K562 (cell line): ENCODE measurements at regions not wholly inside any gene's neighbourhood (a gene's known extent, or its start where the extent isn't known, plus 50 kb on each side); places are given as distances from the start of the nearest gene placed in this dataset.

Experiments used
- BMI1 ChIP-seq: fragments of 150-350 bp; IDR thresholded peaks from 2 replicates; pipeline ENCODE4 v1.6.1; 2014; ENCODE audit warnings: low read length
- CBFA2T3 ChIP-seq: fragments of 450-650 bp; IDR thresholded peaks from 2 replicates; pipeline ENCODE4 v1.6.1; 2017
- CSDE1 ChIP-seq, 2 experiments: fragments of 450-650 bp; IDR thresholded peaks; 2 replicates each; pipeline ENCODE4 v1.6.1; 2016; ENCODE audit warnings: mild to moderate bottlenecking in 1 of 2
- EZH2 ChIP-seq: IDR thresholded peaks from 2 replicates; pipeline ENCODE4 v1.6.1; 2012; ENCODE audit warnings: low read depth, mild to moderate bottlenecking, inconsistent platforms, low read length, borderline replicate concordance
- FOXA1 ChIP-seq: fragments of 450-650 bp; IDR thresholded peaks from 2 replicates; pipeline ENCODE4 v1.6.1; 2016; ENCODE audit warnings: mild to moderate bottlenecking, borderline replicate concordance
- GTF3C2 ChIP-seq: IDR thresholded peaks from 3 replicates; pipeline ENCODE4 v1.6.1; 2011; ENCODE audit warnings: borderline replicate concordance, mild to moderate bottlenecking, moderate library complexity; ENCODE audit not compliant: insufficient read length; ENCODE audit errors: extremely low read depth
- HBP1 ChIP-seq: fragments of 450-650 bp; formaldehyde crosslinking; IDR thresholded peaks from 2 replicates; pipeline ENCODE4 v1.4.0; 2022; ENCODE audit warnings: missing genetic modification characterization
- NCOA6 ChIP-seq: fragments of 450-650 bp; IDR thresholded peaks from 2 replicates; pipeline ENCODE4 v1.6.1; 2017; ENCODE audit warnings: mild to moderate bottlenecking
- PHB ChIP-seq: fragments of 250-450 bp; sonication (Bioruptor Pico); IDR thresholded peaks from 2 replicates; pipeline ENCODE4 v1.5.0; 2021
- PML ChIP-seq: IDR thresholded peaks from 2 replicates; pipeline ENCODE4 v1.6.1; 2012; ENCODE audit warnings: low read length, inconsistent platforms
- RBM17 ChIP-seq: fragments of 200-400 bp; formaldehyde crosslinking; IDR thresholded peaks from 2 replicates; pipeline ENCODE4 v1.6.1; 2017; ENCODE audit warnings: low read depth, mild to moderate bottlenecking, low read length, borderline replicate concordance
- ZBTB40 ChIP-seq, 2 experiments: fragments of 450-650 bp in 1 of 2; sonication (generic) in 1 of 2; formaldehyde crosslinking in 1 of 2; IDR thresholded peaks; 2 replicates each; pipeline versions ENCODE4 v1.7.1 to v1.9.0; 2016 to 2022; ENCODE audit warnings: inconsistent platforms in 1 of 2, mild to moderate bottlenecking in 1 of 2, missing genetic modification reagents in 1 of 2
- ZFX ChIP-seq: sonication (generic); formaldehyde crosslinking; IDR thresholded peaks from 2 replicates; pipeline ENCODE4 v1.8.0; 2022; ENCODE audit warnings: mild to moderate bottlenecking, missing genetic modification reagents, moderate library complexity
- ZNF740 ChIP-seq, 3 experiments: fragments of 200-800 bp in 1 of 3; sonication (Bioruptor generic) in 1 of 3; sonication (generic) in 1 of 3; formaldehyde crosslinking in 1 of 3; IDR thresholded peaks; 2 replicates each; pipeline versions ENCODE4 v1.6.1 to v1.8.0; 2016 to 2022; ENCODE audit warnings: mild to moderate bottlenecking in 2 of 3, missing compliant biosample characterization in 2 of 3, missing genetic modification characterization in 2 of 3, missing genetic modification reagents in 1 of 3

- TF ChIP-seq GTF3C2 (no peak), HBP1 (CRISPR knock-in tag) (0 out of 2 replicates have a peak, but pooled peaks have one; percentile 14), ZNF740 (CRISPR knock-in tag; IDR thresholded peaks at IDR 0.05) (no peak), ZNF740 (tag; IDR thresholded peaks at IDR 0.05) (no peak), PML (no peak), CBFA2T3 (peak; percentile 62), PHB (CRISPR knock-in tag) (no peak), FOXA1 (no peak), RBM17 (no peak), ZBTB40 (IDR thresholded peaks at IDR 0.05) (no peak), ZBTB40 (CRISPR knock-in tag; IDR thresholded peaks at IDR 0.05) (no peak), BMI1 (no peak), NCOA6 (no peak), ZFX (CRISPR knock-in tag) (no peak), CSDE1 (IDR thresholded peaks at IDR 0.05) (no peak), EZH2 (no peak)
Measured at GRCh38 chr6:137389150-137389704, 105.0 kb downstream of the OLIG3 start (continued).
